ENCODE measurements at regions not wholly inside any gene's neighbourhood (a gene's known extent, or its start where the extent isn't known, plus 50 kb on each side); places are given as distances from the start of the nearest gene placed in this dataset.

- H4K20me1 ChIP-seq (ENCODE audit: low read depth, low read length): no peaks in the 10 kb centered on the region
- no peaks in the 10 kb centered on the region for H3F3A ChIP-seq (ENCODE audit: insufficient read depth)
- no peaks in the 10 kb centered on the region for H3K79me2 ChIP-seq (ENCODE audit: insufficient read depth, low read length)
Measured at GRCh38 chr2:33897741-33898140, 298.6 kb upstream of the FAM98A start.

DNA sequence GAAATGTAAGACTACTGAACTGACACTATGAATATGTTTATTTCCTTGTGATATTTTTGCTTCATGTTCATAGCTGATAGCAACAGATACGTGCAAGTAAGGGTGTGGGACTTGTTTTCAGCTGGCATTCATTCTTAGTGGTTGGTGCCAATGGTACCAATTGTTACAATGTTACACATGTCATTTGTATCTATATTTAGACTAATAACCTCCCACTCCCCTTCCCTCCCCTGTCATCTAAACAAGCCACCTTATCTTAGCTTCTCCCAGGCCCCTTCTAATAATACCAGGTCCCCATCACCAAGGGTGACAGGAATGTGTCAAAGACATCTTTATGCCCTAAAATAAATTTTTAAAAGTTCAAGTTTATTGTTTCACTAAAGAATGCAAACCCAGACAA lies 294.7 kb upstream of the FAM98A start:
- Histone ChIP-seq H4K20me1 (ENCODE audit: low read depth, low read length) (no peaks in the 10 kb centered on the region), H3K27ac (ENCODE audit: low read depth, low read length) (no peak overlapping the region), H3F3A (ENCODE audit: insufficient read depth) (no peaks in the 10 kb centered on the region), H3K36me3 (ENCODE audit: low read length) (no peaks in the 10 kb centered on the region), H2AFZ (ENCODE audit: low read depth, low read length, severe bottlenecking) (no peak overlapping the region), H3K79me2 (ENCODE audit: insufficient read depth, low read length) (no peaks in the 10 kb centered on the region), H3K4me3 (ENCODE audit: insufficient read depth, low read length, poor library complexity, severe bottlenecking) (no peak overlapping the region), H3K9ac (ENCODE audit: low read length) (no peak overlapping the region), H3K4me2 (ENCODE audit: low read depth, low read length, poor library complexity, severe bottlenecking) (no peak overlapping the region), H3K9me3 (ENCODE audit: insufficient read depth, low read length) (no peaks in the 10 kb centered on the region), H3K9me2 (replicated peaks; ENCODE audit: insufficient read depth, low read length) (no peaks in the 10 kb centered on the region), H3K27me3 (ENCODE audit: low read length) (no peaks in the 10 kb centered on the region)
- TF ChIP-seq, protein P1, sequence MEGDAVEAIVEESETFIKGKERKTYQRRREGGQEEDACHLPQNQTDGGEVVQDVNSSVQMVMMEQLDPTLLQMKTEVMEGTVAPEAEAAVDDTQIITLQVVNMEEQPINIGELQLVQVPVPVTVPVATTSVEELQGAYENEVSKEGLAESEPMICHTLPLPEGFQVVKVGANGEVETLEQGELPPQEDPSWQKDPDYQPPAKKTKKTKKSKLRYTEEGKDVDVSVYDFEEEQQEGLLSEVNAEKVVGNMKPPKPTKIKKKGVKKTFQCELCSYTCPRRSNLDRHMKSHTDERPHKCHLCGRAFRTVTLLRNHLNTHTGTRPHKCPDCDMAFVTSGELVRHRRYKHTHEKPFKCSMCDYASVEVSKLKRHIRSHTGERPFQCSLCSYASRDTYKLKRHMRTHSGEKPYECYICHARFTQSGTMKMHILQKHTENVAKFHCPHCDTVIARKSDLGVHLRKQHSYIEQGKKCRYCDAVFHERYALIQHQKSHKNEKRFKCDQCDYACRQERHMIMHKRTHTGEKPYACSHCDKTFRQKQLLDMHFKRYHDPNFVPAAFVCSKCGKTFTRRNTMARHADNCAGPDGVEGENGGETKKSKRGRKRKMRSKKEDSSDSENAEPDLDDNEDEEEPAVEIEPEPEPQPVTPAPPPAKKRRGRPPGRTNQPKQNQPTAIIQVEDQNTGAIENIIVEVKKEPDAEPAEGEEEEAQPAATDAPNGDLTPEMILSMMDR (IDR thresholded peaks at IDR 0.05; ENCODE audit: insufficient read depth, low read length, poor library complexity, severe bottlenecking): no peak
- TF ChIP-seq EZH2phosphoT487 (conservative IDR thresholded peaks at IDR 0.05; ENCODE audit: low read length): no peak

More at GRCh38 chr2:33897741-33898140, 298.6 kb upstream of the FAM98A start:
- Histone ChIP-seq H3K36me3 (ENCODE audit: low read length) (no peaks in the 10 kb centered on the region), H3K4me2 (ENCODE audit: low read depth, low read length, poor library complexity, severe bottlenecking) (no peak overlapping the region), H2AFZ (ENCODE audit: low read depth, low read length, severe bottlenecking) (no peak overlapping the region), H3K27ac (ENCODE audit: low read depth, low read length) (no peak overlapping the region), H3K9me3 (ENCODE audit: insufficient read depth, low read length) (no peaks in the 10 kb centered on the region), H3K9me2 (replicated peaks; ENCODE audit: insufficient read depth, low read length) (no peaks in the 10 kb centered on the region), H3K27me3 (ENCODE audit: low read length) (no peaks in the 10 kb centered on the region), H3K4me3 (ENCODE audit: insufficient read depth, low read length, poor library complexity, severe bottlenecking) (no peak overlapping the region), H3K9ac (ENCODE audit: low read length) (no peak overlapping the region)
- TF ChIP-seq, protein P1 (IDR thresholded peaks at IDR 0.05; ENCODE audit: insufficient read depth, low read length, poor library complexity, severe bottlenecking): no peak
- TF ChIP-seq EZH2phosphoT487 (conservative IDR thresholded peaks at IDR 0.05; ENCODE audit: low read length): no peak

DNA sequence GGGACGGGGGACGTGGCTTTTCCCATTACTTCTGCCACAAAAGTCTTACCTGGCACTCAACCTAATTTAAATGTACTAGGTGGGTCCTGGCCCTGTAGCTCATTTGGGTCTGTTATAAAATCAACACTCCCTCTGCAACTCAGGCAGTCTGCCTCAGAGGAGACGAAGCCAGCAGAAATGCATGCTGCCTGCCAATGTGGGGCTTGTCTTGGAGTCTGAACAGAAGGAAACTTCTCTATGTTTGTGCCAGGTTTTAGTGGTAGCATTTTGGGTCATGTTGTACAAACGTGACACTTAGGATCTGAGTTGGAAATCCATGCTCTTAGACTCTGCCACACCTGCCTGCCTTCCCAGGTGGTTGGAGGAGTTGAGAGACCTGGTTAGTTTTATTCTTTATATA lies 292.5 kb upstream of the FAM98A start:
- no peaks in the 10 kb centered on the region for H3K9me3 ChIP-seq (ENCODE audit: insufficient read depth, low read length)
- no peaks in the 10 kb centered on the region for H3F3A ChIP-seq (ENCODE audit: insufficient read depth)
- no peak overlapping the region for H3K27ac ChIP-seq (ENCODE audit: low read depth, low read length)
- no peak overlapping the region for H2AFZ ChIP-seq (ENCODE audit: low read depth, low read length, severe bottlenecking)
- H3K36me3 ChIP-seq (ENCODE audit: low read length): no peaks in the 10 kb centered on the region
- no peaks in the 10 kb centered on the region for H3K79me2 ChIP-seq (ENCODE audit: insufficient read depth, low read length)
- H3K4me2 ChIP-seq (ENCODE audit: low read depth, low read length, poor library complexity, severe bottlenecking): no peak overlapping the region
- no peaks in the 10 kb centered on the region for H3K27me3 ChIP-seq (ENCODE audit: low read length)
- H4K20me1 ChIP-seq (ENCODE audit: low read depth, low read length): no peaks in the 10 kb centered on the region
- H3K9me2 ChIP-seq (replicated peaks; ENCODE audit: insufficient read depth, low read length): no peaks in the 10 kb centered on the region
- no peak overlapping the region for H3K9ac ChIP-seq (ENCODE audit: low read length)
- H3K4me3 ChIP-seq (ENCODE audit: insufficient read depth, low read length, poor library complexity, severe bottlenecking): no peak overlapping the region
- TF ChIP-seq, protein P1 (IDR thresholded peaks at IDR 0.05; ENCODE audit: insufficient read depth, low read length, poor library complexity, severe bottlenecking): no peak
- TF ChIP-seq EZH2phosphoT487 (conservative IDR thresholded peaks at IDR 0.05; ENCODE audit: low read length): no peak

All from SU-DHL-6 (cell line).